Activated CD4-positive, alpha-beta T cell treated with anti-CD3 and anti-CD28 coated beads, Interleukin-2, amount 50 U/mL, for 16 hours (primary cell): ENCODE measurements at regions not wholly inside any gene's neighbourhood (a gene's known extent, or its start where the extent isn't known, plus 50 kb on each side); places are given as distances from the start of the nearest gene placed in this dataset.

Source experiments
- DNase-seq: peaks from one replicate; pipeline ENCODE4 v3.0.0-alpha.2; 2020

DNA sequence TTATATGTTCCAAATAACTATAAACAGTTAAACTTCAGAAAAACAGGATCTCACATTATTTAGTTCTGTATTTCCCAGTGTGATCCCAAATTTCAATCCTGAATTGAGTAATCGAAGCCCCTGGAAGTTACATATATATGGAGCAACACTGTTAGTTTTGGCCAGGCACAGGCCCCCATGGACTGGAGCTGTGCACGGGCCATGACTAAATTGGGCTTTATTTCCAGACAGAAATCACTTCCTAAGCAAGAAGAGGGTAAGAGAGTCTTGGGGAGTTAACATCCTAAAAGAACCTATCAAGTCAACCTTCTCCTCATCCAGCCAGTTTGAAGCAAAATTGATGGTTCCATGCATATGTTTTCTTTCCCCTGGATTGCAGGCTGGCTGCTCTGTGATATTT is 393.0 kb downstream of the TMEM167A start:
- no peak for DNase-seq

DNA sequence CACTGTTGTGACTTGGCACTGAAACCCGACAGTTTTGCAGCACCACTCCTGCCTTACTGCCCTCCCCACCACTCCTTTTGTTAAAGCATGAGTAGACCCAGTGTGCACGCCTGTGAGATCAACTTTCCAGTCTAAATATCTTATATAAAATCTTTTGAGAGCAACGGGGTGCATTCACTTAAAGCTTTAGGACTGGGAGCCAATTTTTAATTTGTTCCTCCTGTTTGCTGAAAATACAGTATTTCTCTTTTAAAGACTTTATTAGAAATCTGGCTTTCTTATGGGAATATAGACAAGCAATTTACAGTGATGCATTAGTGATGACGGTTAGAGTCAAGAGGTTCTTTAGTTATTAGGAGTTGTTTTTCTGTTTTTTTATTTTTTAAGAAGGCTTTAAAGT is 397.5 kb downstream of the TMEM167A start:
- no peak for DNase-seq

DNA sequence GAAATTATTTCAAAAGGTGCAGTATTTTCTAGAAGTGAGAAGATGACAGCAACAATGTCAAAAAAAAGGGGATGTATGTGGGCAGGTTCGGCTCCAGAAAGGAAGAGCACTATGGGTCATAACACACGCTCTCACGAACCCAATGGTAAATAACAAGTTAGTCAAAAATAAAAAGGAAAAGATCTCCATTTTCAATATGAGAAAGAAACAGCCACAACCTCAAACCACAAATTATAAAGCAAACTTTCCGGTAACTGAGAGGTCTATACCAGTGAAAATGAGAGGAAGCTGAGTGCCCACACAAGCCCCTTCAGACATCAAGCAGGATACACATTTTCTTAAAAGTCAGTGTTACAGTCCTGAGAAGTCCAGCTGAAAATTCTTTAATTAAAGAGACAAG is 398.5 kb upstream of the RPS23 start:
- DNase-seq = peak; percentile 83

DNA sequence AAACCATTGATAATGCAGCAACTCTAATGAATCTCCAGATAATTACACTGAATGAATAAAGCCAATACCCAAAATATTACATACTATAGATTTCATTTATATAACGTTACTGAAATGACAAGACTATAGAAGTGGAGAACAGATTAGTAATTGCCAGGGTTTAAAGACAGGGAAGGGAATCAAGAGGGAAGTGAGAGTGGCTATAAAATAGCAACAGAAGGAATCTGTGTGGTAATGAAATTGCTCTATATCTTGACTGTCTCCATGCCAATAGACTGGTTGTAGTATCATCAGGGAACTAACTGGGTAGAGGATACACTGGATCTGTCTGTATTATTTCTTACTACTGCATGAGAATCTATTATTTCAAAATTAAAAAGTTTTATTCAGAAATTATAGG is 396.5 kb upstream of the RPS23 start:
- DNase-seq = no peak

DNA sequence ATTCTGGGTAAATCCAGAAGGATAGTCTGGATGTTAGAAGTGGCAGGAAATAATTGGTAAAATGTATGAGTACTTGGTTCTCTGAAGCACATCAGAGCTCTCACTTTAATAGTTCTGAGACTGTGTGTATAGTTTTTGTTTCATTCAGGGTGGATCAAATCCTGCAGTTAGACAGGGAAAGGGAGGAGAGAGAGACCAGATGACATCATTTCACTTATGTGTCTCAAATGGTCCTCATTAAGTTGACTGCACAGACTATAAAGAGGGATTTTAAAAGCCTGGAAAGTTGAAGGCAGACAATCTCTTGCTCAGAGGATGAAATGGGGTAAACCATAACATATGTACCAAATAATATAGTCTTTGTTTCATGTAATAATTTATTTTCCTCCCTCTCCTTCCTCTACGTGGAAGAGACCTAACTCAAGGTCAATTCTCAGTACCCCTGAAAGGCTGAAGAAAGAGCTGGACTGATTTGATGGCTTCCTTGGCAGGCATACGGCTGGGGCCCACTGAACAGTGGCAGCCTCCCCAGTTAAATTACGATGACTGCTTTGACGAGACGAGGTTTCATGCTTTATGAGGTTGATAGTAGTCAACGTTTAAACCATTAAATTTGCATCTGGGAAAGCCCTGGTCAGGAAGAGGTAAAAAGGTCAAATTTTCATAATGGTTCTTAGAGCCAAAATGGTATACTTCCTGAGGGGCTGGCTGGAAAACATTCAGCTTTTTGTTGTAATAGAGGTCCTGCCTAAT is 395.1 kb upstream of the RPS23 start:
- peak; percentile 6 for DNase-seq

DNA sequence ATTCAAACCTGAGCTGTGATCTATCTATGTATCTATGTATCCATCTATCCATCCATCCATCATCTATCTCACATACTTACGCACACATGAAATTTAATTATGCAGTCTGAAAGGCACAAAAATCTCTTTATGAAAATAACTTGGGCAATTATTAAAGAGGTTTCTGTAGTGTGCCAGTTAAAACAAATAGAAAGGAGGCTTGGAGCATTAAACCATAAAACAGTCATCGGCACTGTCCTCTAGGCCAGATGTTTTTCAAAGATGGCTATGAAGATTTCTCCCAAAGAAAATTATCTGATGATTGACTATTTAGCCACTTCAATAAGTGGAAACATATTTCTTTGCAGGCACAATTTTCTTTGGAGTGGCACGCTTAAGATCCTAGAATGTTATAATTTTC is 392.5 kb upstream of the RPS23 start:
- DNase-seq = no peak

DNA sequence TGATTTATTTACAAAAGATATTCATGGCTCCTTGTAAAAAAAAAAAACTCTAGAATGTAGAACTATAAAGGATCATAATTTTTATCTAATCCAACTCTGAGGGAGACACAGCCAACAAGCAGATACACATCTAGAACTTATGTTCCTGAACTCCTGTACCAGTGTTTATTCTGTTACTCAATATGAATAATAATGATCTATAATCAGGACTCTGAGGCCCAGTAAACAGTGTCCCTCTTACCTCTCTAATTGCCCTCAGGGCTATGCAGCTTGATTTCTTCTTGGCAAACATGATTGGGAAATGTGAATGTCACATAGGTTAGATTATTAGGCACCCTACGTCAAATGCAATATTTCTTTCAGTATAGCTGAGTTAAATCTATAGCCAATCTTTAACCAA is 391.6 kb upstream of the RPS23 start:
- no peak for DNase-seq

DNA sequence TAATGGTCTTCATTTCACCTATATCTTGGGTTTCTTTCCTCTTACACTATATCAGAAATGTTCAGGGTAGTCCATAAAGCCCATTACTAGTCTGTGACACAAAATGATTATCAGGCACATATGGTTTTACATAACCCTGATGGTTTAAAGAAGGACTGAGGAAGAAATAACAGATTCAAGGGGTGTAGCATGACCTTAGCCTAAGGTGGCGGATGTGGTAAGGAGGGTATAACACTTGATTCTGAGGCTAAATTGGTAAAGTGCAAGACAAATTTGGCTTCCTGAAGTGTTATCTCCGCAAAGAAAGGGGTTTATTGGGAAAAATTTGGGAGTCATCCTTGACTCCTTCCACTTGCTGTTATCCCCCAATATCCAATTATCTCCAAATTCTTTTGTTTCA is 388.2 kb upstream of the RPS23 start:
- DNase-seq = no peak

DNA sequence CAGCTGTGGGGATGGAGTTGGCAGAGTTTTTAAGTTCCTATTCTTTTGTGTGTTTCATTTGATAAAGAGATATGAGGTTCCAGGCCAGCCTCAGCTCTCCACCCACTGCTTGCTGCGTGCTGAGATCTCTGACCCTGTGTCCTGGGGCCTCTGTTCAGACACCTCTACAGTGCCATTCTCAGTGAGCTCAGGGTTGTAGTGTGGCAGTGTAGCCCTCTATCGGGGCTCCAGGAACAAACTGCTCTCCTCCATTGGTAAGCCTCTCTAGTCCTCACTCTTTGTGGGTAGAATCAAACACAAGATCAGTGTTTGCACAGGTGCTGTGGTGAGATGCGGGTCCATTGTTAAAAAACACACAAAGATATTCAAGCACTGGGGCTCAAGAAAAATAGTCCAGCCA is 386.6 kb upstream of the RPS23 start:
- no peak for DNase-seq

DNA sequence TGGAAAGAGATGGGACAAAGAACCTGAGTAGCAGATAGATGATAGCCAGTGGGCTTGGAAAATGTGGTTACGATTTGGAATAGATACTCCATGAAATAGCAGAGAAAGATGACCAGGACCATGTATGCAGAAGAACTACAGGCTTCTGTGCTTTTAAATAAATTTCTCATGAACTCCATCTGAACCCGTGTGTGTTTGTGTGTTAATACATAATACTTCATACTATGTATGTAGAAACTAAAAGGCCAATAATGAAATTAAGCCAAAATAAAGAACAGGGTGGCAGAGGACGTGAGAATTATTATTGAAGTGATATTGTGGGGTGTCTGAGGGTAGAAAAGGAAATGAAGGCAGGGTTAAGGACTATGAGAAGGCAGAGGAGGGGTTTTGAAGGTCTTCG is 385.1 kb upstream of the RPS23 start:
- DNase-seq = no peak

DNA sequence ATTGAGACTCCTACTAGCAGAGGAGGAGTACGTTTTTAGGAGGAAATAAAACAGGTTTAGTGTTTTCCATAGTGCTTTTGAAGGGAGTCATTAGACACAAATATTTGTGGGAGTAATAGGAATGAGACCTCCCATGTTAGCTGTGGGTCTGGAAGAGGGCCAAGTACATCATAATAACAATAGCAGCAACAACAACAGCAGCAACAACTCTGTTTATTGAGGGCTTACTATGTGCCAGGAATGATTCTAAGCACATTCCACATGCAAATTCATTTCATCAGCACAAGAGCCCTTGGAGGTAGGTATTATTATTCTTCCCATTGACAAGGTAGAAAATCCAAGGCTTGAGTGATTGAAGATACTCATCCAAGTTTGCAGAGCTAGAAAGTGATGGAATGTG is 384.2 kb upstream of the RPS23 start:
- no peak for DNase-seq

DNA sequence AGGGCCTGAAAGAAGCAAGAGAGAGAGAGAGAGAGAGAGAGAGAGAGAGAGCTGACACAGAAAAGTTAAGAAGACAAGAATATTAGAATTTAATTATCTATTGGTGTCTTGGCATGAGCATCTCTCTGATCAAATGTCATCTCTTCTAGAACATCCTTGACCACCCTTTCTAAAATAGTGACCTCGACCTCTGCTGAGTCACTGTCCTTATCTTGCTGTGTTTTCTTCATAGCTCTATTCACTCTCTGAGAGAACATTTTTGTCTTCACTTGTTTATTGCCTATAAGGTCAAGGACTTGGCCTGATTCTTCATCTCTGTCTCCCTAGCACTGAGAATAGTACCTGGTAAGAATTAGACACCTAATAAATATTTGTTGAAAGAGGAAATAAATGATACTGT is 383.8 kb upstream of the RPS23 start:
- no peak for DNase-seq

DNA sequence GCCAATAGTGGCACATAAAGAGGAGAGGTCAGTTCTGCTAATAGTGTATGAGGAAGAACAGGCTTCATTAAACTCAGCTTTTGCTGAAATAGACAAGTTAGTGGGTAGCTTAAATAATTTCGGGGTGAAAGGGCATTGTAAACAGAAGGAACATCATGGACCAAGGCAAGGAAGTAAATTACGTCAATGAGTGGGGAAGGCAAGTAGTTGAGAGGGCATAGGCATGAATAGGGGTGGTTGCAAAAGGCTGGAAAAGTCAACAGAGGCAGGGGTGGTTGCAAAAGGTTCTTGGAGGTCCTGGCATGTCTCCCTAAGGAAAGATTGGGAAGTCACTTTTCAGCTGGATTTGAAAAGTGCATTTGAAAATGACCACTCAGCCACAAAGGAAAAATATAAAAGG is 383.3 kb upstream of the RPS23 start:
- DNase-seq = no peak

DNA sequence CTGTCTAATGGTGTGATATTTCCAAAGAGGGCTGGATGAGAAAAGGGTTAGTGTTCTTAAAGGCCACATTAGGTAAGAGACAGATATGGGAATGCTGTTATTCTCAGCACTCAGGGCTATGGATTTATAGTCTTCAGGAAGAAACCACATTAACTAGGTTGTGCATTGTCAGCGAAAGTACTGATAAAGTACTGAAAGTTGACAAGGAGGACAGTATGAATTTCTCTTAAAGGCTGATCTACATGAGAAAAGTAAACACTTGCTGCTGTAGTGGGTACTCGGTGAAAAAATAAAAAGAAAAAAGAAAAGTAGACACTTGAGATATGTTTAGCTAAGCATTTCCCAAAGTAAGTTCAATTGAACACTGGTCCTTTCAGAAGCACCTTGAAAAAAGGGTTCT is 381.0 kb upstream of the RPS23 start:
- DNase-seq = no peak

DNA sequence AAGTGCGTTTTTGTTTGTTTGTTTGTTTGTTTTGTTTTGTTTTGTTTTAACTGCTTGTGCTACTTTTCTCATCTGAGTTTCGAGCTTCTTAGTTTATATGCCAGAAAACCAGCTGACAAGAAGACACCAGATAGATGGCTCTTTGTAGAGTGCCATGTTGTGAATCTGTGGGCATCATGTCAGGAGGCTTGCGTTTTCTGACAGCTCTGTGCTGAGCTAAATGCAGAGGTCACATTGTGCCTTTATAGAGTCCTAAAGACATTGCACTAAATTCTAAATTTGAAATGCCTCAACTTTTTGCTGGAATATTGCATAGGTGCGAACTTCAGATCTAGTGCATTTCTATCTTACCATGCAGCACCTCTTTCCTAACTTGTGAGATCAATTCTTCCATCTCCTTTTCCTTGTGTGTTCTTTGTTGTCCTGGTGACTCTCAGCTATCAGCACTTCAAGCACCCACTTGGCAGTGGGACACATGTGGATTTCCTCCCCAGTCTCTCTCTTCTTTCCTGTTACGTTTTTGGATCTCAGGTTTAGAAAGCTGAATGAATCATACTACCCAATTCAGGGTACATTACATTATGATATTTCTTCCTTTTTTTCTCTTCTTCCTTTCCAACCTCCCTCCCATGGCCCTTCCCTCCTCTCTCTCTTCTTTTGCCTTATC is 379.0 kb upstream of the RPS23 start:
- no peak for DNase-seq

DNA sequence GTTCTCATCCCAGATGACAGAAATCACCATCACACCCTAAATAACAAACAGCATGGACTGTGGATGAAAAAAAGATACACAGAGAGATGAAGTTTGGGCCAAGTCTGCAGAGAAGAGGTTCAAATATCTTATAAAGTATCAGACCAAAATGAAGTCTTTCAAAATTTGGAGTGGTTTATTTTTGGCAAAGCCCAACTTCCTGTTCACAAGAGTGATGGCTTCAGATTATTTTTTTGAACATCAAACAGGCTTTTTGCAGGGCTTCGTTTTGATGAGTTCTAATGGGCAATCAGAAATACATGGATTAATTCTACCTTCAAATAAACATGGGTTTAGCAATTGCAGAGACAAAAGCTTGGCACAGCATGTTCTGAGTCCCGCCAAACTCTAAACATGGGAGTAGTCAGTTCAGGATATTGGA is 378.2 kb upstream of the RPS23 start:
- no peak for DNase-seq

DNA sequence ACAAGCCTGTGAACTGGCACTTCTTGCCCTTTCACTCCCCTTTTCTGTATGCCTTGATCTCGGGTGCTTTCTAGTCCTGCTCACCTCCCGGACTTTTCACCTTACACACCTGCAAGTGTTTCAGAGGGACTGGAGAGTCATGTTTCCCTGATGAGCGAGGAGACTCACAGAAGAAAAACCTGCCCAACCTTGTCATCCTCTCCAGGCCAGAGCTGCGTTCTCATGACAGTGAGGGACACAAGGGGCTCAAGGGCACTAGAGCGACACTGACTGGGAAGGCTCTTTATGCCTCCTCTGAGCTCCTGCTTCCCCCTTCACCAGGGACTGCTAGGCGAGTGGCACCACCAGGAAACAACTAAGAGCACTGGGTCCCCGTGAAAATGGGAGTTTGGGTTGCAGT is 376.9 kb upstream of the RPS23 start:
- no peak for DNase-seq

DNA sequence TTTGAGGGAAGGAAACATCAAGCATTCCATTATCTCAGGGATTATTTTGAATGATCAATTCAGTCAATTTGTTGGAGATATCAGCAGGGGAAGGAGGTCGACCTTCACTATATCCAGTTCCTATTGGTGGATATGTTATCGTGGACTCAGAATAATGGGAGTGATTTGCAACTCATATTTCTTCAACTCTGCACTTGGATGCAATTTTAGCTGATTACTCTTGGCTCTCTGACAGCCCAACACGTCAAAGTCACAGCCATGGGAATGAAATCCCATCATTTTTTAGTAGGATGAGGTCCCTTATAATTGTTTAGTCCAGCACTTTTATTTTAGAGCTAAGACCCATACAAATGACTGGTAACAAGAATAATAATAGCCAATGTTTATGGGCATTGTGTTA is 371.8 kb upstream of the RPS23 start:
- no peak for DNase-seq

DNA sequence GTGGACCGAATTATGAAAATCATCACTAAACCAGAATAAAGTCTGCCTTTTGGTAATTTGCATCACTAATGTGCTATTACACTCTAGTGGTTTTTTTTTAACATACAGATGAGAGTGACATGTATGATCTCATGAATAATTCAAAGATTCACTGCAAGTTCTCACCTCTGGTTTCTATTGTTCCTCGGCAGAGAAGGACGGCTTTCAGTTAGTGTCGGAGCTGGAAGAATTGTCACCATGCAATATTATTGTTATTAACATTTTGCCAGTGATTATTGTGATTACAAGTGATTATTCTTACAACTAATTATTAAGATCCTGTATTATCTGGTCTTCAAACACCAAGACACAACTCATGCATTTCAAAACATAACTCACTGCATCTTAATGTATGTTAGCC is 366.6 kb upstream of the RPS23 start:
- DNase-seq = no peak

DNA sequence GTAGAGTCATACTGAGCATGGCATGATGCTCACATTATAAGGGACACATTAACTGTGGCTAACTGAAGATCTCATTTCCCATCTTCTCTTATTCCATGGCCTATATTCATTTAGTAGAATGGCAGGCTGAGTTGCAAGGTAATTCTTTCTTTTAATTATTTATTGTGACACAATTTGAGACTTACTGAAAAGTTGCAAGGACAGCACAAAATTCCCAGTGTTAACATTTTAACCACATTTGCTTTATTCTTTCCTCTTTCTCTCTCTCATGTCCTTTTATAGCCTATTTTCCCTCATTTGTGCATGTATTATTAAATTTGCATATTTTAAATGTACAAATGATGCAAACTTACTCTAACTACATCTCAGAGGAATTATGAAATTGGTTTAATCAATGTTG is 366.1 kb upstream of the RPS23 start:
- no peak for DNase-seq

DNA sequence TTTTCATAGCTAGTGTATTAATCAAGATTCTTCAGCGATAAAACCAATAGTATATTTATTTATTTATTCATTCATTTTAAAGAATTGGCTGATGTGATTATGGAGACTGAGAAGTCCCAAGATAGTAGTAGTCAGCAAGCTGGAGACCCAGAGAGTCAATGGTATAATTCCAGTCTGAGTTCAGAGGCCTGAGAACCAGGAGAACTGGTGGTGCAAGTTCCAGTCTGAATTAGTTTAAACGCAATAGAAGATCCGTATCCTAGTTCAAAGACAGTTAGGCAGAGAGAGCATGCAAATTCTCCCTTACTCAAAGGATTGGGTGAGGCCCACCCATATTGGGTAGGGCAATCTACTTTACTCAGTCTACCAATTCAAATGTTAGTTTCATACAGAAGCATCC is 364.2 kb upstream of the RPS23 start:
- DNase-seq = no peak

DNA sequence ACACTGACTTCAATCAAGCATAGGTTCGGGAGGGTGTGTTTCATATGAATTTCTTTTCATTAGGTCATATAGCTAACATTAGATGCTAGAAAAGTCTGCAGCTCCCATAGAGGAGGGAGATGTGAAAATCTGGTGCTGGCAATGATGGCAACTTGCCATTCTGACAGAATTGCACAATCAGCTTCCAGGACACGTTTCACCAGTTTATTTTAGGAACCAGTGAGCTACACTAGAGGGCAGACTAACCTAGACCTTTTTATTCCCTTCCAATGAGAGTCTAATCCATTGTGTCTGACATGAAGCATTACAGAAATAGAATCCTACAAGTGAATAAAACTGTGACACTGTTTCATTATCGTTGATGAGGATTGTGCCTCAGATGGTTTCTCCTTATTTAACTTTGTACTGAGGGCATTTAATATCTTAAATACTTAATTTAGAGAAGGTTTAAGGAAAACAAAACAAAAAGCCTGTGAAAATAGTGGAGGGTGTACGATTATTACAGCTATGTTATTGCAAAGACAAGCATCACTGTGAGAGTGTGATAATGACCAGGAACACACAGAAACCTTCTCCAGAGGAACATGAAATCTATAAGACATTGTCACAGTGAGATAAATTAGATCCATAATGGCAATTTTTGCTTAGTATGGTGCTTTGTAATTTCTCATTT is 363.3 kb upstream of the RPS23 start:
- peak; percentile 66 for DNase-seq

DNA sequence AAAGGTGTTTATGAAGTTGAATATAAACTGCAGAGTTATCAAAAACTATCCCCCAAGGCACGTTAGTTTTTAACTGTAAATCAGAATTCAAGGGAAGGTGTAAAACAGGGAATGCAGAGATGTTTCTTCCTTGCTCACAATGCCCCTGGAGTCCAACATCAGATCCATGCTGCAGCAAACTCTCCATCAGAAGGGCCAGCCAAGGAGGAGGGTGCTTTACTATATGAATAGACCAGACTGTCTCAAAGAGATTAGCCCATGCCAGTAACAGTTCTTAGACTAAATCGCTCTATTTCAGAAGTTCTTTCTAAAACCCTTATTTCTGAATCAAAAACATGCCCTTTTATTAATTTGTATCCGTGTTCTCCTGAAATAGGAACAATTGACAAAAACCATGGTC is 362.8 kb upstream of the RPS23 start:
- no peak for DNase-seq

DNA sequence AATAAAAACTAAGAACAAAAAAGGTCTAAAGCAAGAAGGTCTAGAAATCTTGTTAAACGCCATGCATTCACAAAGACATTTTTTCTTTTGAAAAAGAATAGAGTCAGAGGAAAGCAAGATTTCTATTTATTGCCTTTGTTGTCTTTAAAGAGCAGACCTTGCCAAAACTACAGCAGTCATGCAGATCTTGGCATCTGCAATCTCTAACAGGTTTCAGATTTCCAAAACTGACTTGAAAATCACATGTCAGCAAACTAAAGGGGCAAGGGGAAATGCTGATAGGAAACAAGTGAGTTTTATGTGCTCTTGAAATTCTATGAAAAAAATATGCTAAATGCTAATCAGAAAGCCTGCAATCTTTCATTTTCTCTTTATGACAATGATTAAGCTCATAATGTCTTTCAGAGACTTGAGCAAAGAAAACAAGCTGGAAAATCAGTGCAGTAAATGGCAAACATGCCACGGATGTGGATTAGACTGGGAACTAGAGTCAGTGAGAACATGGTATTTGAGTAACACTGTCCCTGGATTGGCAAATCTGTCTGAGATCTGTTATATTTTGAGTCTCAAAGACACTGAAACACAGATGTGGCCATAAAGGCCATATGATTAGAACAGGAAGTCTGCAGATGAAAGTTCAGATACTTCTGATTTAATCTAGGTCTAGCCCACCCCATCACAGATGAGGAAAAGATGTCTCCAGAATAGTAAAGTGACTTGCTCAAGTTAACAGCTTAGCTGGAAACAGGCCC is 361.4 kb upstream of the RPS23 start:
- DNase-seq = no peak
